GM13977 (cell line): ENCODE measurements at regions not wholly inside any gene's neighbourhood (a gene's known extent, or its start where the extent isn't known, plus 50 kb on each side); places are given as distances from the start of the nearest gene placed in this dataset.

Experiments
- DNase-seq: peaks from one replicate; pipeline ENCODE4 v3.0.0; 2012; ENCODE audit warnings: low spot score
- CTCF ChIP-seq: IDR thresholded peaks from 2 replicates; pipeline ENCODE4 v1.5.1; 2012; ENCODE audit warnings: mild to moderate bottlenecking, control low read depth; ENCODE audit not compliant: insufficient read depth; ENCODE audit errors: extremely low read depth, missing control alignments
- in situ Hi-C: fragments of 300-500 bp; cut with MboI; formaldehyde crosslinking; loops from one replicate; pipeline ENCODE4 v1.12.0; 2022; ENCODE audit warnings: low sequenced_read_pairs, low pct_unique_long_range_greater_than_20kb, mixed read lengths, inconsistent platforms; ENCODE audit not compliant: unreplicated experiment

DNA sequence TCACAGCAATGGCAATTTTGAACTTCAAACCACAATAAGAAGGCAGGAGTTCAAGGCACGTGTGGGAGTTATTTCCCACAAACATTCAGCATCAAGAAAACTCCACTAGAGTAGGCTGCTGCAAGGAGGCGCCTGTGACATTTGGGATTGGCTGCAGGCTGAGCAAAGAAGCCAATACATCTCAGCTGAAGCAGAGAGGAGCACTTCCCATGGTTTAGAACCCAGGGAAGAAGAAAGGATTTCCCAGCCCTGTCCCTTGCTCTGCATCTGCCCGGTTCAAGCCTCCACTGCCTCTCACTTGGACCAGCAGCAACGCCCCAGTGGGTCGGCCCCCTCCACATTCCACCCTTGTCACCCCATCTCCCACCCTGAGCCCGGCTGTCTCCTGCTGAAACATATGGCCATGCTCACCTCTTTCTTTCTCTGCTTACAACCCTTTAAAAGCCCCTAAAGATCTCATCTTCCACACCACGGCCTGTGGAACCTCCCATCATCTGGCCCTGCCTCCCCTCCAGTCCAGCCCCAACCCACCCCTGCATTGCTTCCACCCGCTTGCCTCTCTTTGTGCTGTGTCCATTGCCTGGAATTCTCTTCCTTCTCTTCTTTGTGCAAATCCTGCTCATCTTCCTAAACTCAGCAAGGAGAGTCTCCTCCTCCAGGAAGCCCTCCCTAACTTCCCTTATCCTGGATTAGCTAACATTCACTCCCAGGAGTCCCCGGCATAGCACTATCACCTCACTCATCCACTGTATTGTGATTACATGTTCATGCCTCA is 128.3 kb downstream of the ANKRD60 start:
- no peak for DNase-seq
- TF ChIP-seq CTCF, result no peak
- in situ Hi-C loops, result no loop called here

- in situ Hi-C loops, result no loop called here
These were observed 129.0 kb downstream of the ANKRD60 start for GRCh38 chr20:58099291-58099935.

DNA sequence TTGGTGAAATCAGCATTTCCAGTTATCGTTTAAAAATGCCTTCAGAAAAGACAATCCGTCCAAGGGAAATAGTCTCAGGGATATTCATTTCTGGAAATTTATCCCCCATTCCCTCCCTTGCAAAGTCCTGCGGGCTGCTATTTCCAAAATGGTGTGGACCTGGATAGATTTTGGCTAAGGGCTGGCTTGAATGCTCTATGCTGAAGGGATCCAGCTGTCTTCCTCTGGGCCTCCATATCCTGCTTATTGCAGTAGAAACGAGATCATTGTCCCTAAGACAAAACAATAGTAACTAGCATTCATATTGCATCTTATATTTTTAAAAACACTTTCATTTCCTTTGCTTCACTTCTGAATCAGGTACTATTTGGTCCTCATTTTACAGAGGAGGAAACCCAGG is 129.9 kb downstream of the ANKRD60 start:
- TF ChIP-seq CTCF, result no peak
- DNase-seq, result no peak
- in situ Hi-C loops, result no loop called here

More at GRCh38 chr20:58099291-58099935, 129.0 kb downstream of the ANKRD60 start:
- TF ChIP-seq CTCF, result no peak
- no peak for DNase-seq

DNA sequence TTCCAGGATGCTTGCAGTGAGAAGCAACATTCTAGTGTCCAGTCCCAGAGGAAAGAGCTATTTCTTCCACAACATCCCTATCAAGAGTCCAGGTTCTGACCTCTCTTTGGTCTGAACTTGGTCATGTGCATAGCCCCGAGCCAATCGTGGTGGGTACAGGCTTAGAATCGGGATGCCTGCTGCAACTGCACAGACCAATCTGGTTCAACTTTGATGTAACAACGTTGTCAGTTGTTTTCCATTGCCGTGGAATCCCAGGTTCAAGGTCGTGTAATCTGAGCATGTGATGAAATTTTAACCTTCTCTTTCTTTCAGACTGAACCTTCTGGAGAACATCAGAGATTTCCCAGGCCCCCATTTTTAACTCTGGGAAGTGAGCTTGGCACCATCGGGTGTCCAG is 130.5 kb downstream of the ANKRD60 start:
- in situ Hi-C loops, result no loop called here
- no peak for DNase-seq
- no peak for TF ChIP-seq CTCF

DNA sequence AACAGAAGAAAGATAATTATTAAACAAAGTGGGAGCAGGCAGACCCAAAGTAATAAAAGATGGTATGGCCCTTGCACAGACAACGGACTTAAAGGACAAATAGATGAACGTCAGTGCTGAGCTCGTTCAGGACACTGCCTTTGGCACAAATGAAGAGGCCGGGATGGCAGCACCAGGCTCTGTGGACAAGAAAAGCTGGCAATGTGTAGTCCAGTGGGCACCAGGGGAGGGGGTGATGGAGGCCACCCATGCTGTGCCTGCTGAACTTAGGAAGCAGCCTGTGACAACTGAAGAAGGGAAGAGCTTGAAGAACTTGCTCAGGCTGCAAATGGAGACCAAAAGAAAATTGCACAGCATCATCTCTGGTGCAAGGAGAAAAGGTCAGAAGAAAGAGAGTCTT is 131.0 kb downstream of the ANKRD60 start:
- no peak for TF ChIP-seq CTCF
- in situ Hi-C loops, result no loop called here
- no peak for DNase-seq

DNA sequence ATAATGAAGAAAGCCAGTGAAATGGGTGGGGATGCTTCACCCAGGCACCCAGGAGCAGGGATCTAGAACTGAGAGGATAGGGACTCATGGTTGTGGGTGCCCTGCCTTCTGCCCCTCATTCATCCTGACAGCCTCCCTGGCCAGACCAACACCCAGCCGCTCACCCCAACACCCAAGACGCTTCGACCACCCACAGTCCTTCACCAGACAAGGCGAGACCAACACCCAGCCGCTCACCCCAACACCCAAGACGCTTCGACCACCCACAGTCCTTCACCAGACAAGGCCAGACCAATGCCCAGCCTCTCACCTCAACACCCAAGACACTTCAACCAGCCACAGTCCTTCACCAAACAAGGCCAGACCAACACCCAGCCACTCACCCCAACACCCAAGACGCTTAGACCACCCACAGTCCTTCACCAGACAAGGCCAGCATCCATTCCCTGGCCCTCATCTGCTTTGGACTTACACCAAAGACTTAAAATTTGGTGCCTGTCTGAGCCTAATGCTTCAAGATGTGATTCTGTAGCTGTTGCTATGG is 131.5 kb downstream of the ANKRD60 start:
- no peak for TF ChIP-seq CTCF
- DNase-seq, result no peak
- in situ Hi-C loops, result no loop called here
